Prostate gland (tissue), 2 donors: ENCODE measurements at regions not wholly inside any gene's neighbourhood (a gene's known extent, or its start where the extent isn't known, plus 50 kb on each side); places are given as distances from the start of the nearest gene placed in this dataset.

ENCODE experiments used
- DNase-seq: peaks from one replicate; pipeline ENCODE4 v3.0.0-alpha.2; 2019; ENCODE audit warnings: low spot score
- H3K27ac ChIP-seq, 2 donors: fragments of 200-600 bp; sonication (generic); 2 replicates each; pipeline ENCODE4 v1.5.1; 2017 to 2019
- H3K27me3 ChIP-seq: fragments of 200-600 bp; sonication (generic); replicated peaks from 2 replicates; pipeline ENCODE4 v1.5.1; 2019; ENCODE audit not compliant: insufficient read depth
- H3K36me3 ChIP-seq, 2 donors: fragments of 200-600 bp; sonication (generic); 1 replicate in 1 of 2; 2 replicates in 1 of 2; pipeline versions ENCODE4 v1.5.1 to v1.8.1; 2017 to 2019
- H3K4me1 ChIP-seq: fragments of 200-600 bp; sonication (generic); replicated peaks from 2 replicates; pipeline ENCODE4 v1.5.1; 2019
- H3K4me3 ChIP-seq, 2 donors: fragments of 200-600 bp; sonication (generic); 2 replicates each; pipeline ENCODE4 v1.5.1; 2017 to 2019
- H3K9me3 ChIP-seq: fragments of 200-600 bp; sonication (generic); 2 replicates; pipeline ENCODE4 v1.5.1; 2017
- CTCF ChIP-seq, 4 experiments: fragments of 200-600 bp in 2 of 4; fragments of 450-650 bp in 2 of 4; sonication (generic) in 2 of 4; IDR thresholded peaks; 1 replicate in 3 of 4; 2 replicates in 1 of 4; pipeline ENCODE4 v1.5.1; 2016 to 2019; ENCODE audit warnings: antibody characterized with exemption in 4 of 4, mild to moderate bottlenecking in 2 of 4, moderate library complexity in 2 of 4
- POLR2A ChIP-seq: fragments of 450-650 bp; IDR thresholded peaks from one replicate; pipeline ENCODE4 v1.6.1; 2016; ENCODE audit warnings: antibody characterized with exemption, mild to moderate bottlenecking
- POLR2AphosphoS5 ChIP-seq: sonication (generic); formaldehyde crosslinking; IDR thresholded peaks from one replicate; pipeline ENCODE4 v1.6.1; 2017; ENCODE audit warnings: antibody characterized with exemption
- WGBS: methylation state at CpG from one replicate; pipeline ENCODE4 v1.1.5; 2018; 5-methylcytosine and 5-hydroxymethylcytosine counted together
- intact Hi-C: fragments of 100-400 bp; cut with DNase I; formaldehyde crosslinking; loops from one replicate; pipeline ENCODE4 v1.14.2; 2022

DNA sequence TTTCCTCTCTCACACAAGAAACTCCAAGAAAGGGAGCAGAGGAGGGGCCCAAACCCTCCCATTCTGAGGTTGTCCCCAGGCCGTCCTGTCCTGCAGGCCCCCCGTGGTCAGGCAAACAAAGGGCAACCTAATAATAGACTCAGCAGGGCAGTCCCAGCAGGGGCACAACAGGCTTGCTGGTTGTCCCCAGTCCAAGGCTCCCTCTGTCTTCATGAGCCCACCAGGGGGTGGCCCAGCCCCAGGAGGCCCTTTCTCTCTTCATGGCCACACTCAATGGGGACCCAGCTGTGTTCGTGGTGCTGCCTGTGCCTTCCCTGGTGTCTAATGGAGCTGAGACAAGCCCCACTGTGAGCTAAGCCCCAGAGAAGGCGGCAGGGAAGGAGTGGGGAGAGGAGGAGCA, 359.9 kb downstream of the ADGRD1 start:
- Histone ChIP-seq H3K27ac (no peak overlapping the region), H3K9me3 (no peaks in the 10 kb centered on the region), H3K4me1 (no peaks in the 10 kb centered on the region), H3K27me3 (no peaks in the 10 kb centered on the region), H3K36me3 (no peaks in the 10 kb centered on the region), H3K4me3 (no peak overlapping the region)
- WGBS = 42% methylated on average over 4 of the region's 4 CpGs
- no peak for TF ChIP-seq POLR2A
- TF ChIP-seq POLR2AphosphoS5 = no peak
- TF ChIP-seq CTCF (IDR thresholded peaks at IDR 0.05) = no peak
- no peak for DNase-seq
- intact Hi-C loops = loop anchor here (5.0 kb wide), 1 partner anchor 329 kb away; no protein-coding TSS in a partner anchor

DNA sequence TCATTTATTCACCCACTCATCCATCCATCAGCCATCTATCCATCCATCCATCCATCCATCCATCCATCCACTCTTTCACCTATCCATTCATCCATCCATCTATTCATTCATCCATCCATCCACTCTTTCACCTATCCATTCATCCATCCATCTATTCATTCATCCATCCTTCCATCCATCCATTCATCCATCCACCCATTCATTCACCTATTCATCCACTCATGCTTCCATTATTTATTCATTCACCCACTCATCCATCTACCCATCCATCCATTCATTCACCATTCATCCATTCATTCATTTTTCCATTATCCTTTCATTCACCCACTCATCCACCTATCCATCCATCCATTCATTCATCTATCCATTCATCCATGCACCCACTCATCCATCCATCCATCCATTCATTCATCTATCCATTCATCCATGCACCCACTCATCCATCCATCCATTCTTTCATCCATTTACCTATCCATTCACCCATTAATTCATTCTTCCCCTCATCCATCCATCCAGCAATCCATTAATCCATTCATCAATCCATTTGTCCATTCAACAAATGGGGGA, 360.9 kb downstream of the ADGRD1 start:
- Histone ChIP-seq H3K4me3 (no peak overlapping the region), H3K9me3 (no peaks in the 10 kb centered on the region), H3K27ac (no peak overlapping the region), H3K27me3 (no peaks in the 10 kb centered on the region), H3K4me1 (no peaks in the 10 kb centered on the region), H3K36me3 (no peaks in the 10 kb centered on the region)
- DNase-seq = no peak
- TF ChIP-seq CTCF (IDR thresholded peaks at IDR 0.05) (no peak), POLR2AphosphoS5 (no peak), POLR2A (no peak)
- intact Hi-C loops = loop anchor here (5.0 kb wide), 1 partner anchor 328 kb away; no protein-coding TSS in a partner anchor

DNA sequence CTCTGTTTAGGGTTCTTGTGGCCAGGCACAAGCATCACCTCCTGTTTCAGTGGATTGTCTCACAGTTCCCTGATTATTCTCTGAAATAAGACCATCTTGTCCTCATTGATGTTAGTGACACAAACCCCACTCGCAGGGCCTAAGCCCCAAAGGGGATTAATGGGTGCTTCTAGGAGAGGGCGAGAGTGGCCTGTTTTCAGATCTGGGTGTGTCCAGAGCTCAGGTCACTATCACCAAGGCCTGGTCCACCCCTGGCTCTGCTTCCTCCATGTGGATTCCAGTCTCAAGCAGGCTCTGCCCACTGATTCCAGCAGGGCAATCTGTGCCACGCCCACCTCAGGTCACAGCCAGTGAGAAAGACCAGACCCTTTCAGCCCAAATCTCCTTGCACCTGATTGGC, 361.9 kb downstream of the ADGRD1 start:
- Histone ChIP-seq H3K4me1 (no peaks in the 10 kb centered on the region), H3K36me3 (no peaks in the 10 kb centered on the region), H3K27me3 (no peaks in the 10 kb centered on the region), H3K27ac (no peak overlapping the region), H3K9me3 (no peaks in the 10 kb centered on the region), H3K4me3 (no peak overlapping the region)
- 94% methylated on average over 3 of the region's 3 CpGs for WGBS
- no peak for DNase-seq
- intact Hi-C loops = no loop called here
- TF ChIP-seq POLR2A = no peak
- no peak for TF ChIP-seq POLR2AphosphoS5
- TF ChIP-seq CTCF (IDR thresholded peaks at IDR 0.05) = no peak

- DNase-seq = no peak
- intact Hi-C loops = no loop called here
- Histone ChIP-seq H3K27ac (no peak overlapping the region), H3K4me1 (no peaks in the 10 kb centered on the region), H3K9me3 (no peaks in the 10 kb centered on the region), H3K4me3 (no peak overlapping the region), H3K36me3 (no peaks in the 10 kb centered on the region), H3K27me3 (no peaks in the 10 kb centered on the region)
- TF ChIP-seq POLR2A (no peak), POLR2AphosphoS5 (no peak), CTCF (IDR thresholded peaks at IDR 0.05) (no peak)
- WGBS = 79% methylated on average over 6 of the region's 6 CpGs
Measured at GRCh38 chr12:131316388-131316787, 362.7 kb downstream of the ADGRD1 start.

- no peaks in the 10 kb centered on the region for H3K9me3 ChIP-seq
- no peaks in the 10 kb centered on the region for H3K27me3 ChIP-seq
- intact Hi-C loops = no loop called here
- H3K36me3 ChIP-seq = no peaks in the 10 kb centered on the region
- TF ChIP-seq POLR2AphosphoS5 = no peak
- TF ChIP-seq POLR2A = no peak
- no peak for TF ChIP-seq CTCF (IDR thresholded peaks at IDR 0.05)
- DNase-seq = no peak
- H3K4me1 ChIP-seq = no peaks in the 10 kb centered on the region
- no peak overlapping the region for H3K27ac ChIP-seq
- H3K4me3 ChIP-seq = no peak overlapping the region
Measured at GRCh38 chr12:131318045-131318685, 364.5 kb downstream of the ADGRD1 start.
